Small intestine (tissue), 7 donors: ENCODE measurements at regions not wholly inside any gene's neighbourhood (a gene's known extent, or its start where the extent isn't known, plus 50 kb on each side); places are given as distances from the start of the nearest gene placed in this dataset.

Experiments
- DNase-seq, 2 donors: peaks; one replicate each; pipeline versions ENCODE4 v3.0.0 to v3.0.0-alpha.2; 2013
- FAIRE-seq: peaks from 2 replicates; lab custom pipeline; 2012; peaks lifted over from hg19 to GRCh38; lab: Jason Lieb, UNC
- H3K27ac ChIP-seq, 3 donors: one replicate each; pipeline ENCODE4 v1.5.1; 2013; ENCODE audit warnings: low read length in 2 of 3, mild to moderate bottlenecking in 2 of 3, control low read depth in 1 of 3, inconsistent platforms in 1 of 3, low read depth in 1 of 3, moderate library complexity in 1 of 3
- H3K27me3 ChIP-seq, 3 donors: one replicate each; pipeline ENCODE4 v1.6.1; 2013; ENCODE audit warnings: low read length in 3 of 3, inconsistent platforms in 1 of 3; ENCODE audit not compliant: control insufficient read depth in 3 of 3, insufficient read depth in 3 of 3
- H3K36me3 ChIP-seq, 3 donors: one replicate each; pipeline ENCODE4 v1.6.1; 2013; ENCODE audit warnings: low read length in 3 of 3, inconsistent platforms in 1 of 3, low read depth in 1 of 3, mild to moderate bottlenecking in 1 of 3, moderate library complexity in 1 of 3; ENCODE audit not compliant: control insufficient read depth in 3 of 3, insufficient read depth in 2 of 3
- H3K4me1 ChIP-seq, 3 donors: one replicate each; pipeline ENCODE4 v1.6.1; 2013; ENCODE audit warnings: low read length in 2 of 3, inconsistent platforms in 1 of 3, low read depth in 1 of 3, mild to moderate bottlenecking in 1 of 3, moderate library complexity in 1 of 3; ENCODE audit not compliant: control insufficient read depth in 3 of 3, insufficient read depth in 2 of 3
- H3K4me3 ChIP-seq, 3 donors: one replicate each; pipeline ENCODE4 v1.5.1; 2013; ENCODE audit warnings: low read length in 3 of 3, control low read depth in 1 of 3, inconsistent platforms in 1 of 3, low read depth in 1 of 3, mild to moderate bottlenecking in 1 of 3, moderate library complexity in 1 of 3
- H3K9me3 ChIP-seq, 2 donors: one replicate each; pipeline ENCODE4 v1.6.1; 2013; ENCODE audit warnings: low read depth in 1 of 2, low read length in 1 of 2; ENCODE audit not compliant: control insufficient read depth in 2 of 2, insufficient read depth in 1 of 2
- WGBS, 3 donors: extraction: QIAGEN DNeasy Blood & Tissue Kit; methylation state at CpG; one replicate each; pipeline ENCODE4 v1.1.7; 2013; 5-methylcytosine and 5-hydroxymethylcytosine counted together
- donor health status: healthy with polysubstance abuse.
- donor health status: control.
- donor health status: control.
- donor health status: Bipolar disorder and iron deficiency.
- donor health status: healthy.

DNA sequence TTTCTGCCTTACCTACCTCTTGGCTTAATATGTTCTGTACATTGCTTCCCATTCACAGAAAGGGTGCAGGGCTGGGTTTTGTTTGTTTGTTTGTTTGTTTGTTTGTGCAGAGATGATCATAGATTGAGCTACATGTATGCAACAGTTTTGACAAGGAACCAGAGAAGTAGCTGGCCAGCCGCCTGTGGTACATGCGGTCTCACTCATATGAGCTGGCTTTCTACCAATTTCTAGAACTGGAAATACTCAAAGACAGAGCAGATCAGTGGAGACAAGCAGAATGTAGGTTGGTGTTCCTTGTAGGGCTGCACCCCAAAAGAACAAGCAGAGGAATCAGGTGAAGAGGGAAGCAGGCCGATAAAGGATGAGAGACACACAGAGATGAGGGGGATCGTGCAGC is 502.7 kb downstream of the SOX2 start:
- Histone ChIP-seq H3K4me3 (no peak overlapping the region), H3K27ac (no peak overlapping the region), H3K27me3 (no peaks in the 10 kb centered on the region), H3K9me3 (no peaks in the 10 kb centered on the region), H3K4me1 (peaks cover 0 to 6% (median 0%) of the 10 kb centered on the region in 3 donors), H3K36me3 (no peaks in the 10 kb centered on the region)
- DNase-seq (no peak), FAIRE-seq (no peak)
- 76 to 90% (median 81%) methylated on average over 4 of the region's 4 CpGs for WGBS, 3 donors

DNA sequence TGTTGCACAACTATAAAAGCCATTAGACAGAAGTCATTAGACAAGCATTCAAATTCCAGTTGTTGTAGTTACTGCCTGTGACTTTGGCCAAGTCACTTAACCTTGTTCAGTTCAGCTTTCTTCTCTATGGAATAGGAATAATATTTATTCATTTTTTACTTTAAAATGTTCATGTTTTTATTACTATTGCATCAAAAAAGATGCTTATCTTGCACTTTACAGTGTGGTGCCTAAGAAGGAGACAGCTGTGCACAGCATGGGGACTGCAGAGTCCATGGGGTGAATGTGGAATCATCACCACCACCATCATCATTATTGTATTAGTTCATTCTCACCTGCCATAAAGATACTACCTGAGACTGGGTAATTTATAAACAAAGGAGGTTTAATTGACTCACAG is 504.2 kb downstream of the SOX2 start:
- no peaks in the 10 kb centered on the region for H3K36me3 ChIP-seq
- H3K27ac ChIP-seq = no peak overlapping the region
- H3K4me1 ChIP-seq = peaks cover 0 to 6% (median 0%) of the 10 kb centered on the region in 3 donors
- FAIRE-seq (no peak), DNase-seq (no peak)
- H3K4me3 ChIP-seq = no peak overlapping the region
- no peaks in the 10 kb centered on the region for H3K27me3 ChIP-seq
- H3K9me3 ChIP-seq = no peaks in the 10 kb centered on the region

DNA sequence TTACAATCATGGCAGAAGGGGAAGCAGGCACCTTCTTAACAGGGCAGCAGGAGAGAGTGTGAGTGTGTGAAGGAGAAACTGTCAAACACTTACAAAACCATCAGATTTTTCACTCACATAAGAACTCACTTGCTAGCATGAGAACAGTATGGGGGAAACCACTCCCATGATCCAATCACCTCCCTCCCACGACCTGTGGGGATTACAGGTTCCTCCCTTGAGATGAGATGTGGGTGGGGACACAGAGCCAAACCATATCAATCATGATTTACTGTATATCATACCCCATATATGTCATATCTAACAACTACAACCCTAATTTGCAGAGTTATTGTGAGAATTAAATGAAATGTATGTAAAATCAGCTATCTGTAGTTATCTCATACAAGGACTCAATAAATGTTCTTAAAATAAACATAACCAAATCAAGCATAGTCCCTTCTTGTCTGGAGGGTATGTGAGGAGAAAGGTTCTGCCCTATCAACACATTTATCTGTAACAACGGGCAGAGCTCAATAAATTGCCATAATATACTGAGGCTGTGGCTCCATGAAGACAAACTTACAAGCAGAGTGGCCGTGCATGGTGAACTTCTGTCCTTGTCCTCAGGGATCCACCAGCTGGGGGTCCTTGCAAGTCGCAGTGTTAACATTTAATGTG is 504.7 kb downstream of the SOX2 start:
- Histone ChIP-seq H3K4me3 (no peak overlapping the region), H3K9me3 (no peaks in the 10 kb centered on the region), H3K36me3 (no peaks in the 10 kb centered on the region), H3K27me3 (no peaks in the 10 kb centered on the region), H3K4me1 (peaks cover 0 to 6% (median 0%) of the 10 kb centered on the region in 3 donors), H3K27ac (no peak overlapping the region)
- 17 to 35% (median 33%) methylated on average over 4 of the region's 4 CpGs for WGBS, 3 donors
- FAIRE-seq (no peak), DNase-seq (no peak)

DNA sequence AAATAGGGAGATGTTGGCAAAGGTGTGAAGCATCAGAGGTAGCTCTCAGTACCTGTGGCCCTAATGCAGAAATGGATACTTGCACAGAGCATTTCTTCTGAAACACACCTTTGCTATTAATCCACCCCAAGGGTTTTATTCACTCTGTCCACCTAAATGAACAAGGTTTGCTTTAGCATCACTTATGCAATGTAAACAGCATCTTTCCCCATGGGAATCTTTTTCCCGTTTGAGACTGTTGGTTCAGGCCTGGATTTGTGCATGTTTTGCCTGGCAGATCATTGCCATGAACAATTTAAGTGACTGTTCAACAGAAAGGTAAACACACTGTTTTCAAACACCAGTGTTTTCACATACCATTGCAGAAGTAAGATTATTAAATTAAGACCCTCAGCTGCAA is 508.3 kb downstream of the SOX2 start:
- peaks cover 0 to 6% (median 0%) of the 10 kb centered on the region in 3 donors for H3K4me1 ChIP-seq
- no peak for FAIRE-seq
- no peaks in the 10 kb centered on the region for H3K36me3 ChIP-seq
- H3K27me3 ChIP-seq = no peaks in the 10 kb centered on the region
- H3K27ac ChIP-seq = no peak overlapping the region
- no peak overlapping the region for H3K4me3 ChIP-seq
- H3K9me3 ChIP-seq = no peaks in the 10 kb centered on the region
- no peak for DNase-seq
- WGBS, 3 donors = 17 to 36% (median 34%) methylated on average over 1 of the region's 1 CpG

DNA sequence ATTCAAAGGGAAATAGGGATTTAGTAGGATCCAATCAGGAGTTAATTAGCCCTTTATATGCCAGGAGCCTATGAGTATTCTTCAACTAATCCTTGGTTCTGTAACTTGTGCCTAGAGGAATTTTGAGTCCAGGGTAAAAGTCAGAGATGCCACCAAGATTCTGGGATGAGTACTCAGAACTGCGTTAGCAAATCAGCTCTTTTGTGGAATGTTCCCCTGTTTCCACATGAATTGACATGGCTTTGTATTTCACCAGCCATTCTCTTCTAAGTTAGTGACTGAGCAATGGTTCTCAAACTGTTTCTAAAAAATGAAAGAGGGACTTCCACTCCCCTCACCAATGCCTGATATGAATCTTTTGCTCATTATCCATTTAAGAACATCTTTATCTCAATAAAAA is 508.7 kb downstream of the SOX2 start:
- no peaks in the 10 kb centered on the region for H3K27me3 ChIP-seq
- H3K4me1 ChIP-seq = peaks cover 0 to 6% (median 0%) of the 10 kb centered on the region in 3 donors
- 79 to 96% (median 86%) methylated on average over 1 of the region's 1 CpG for WGBS, 3 donors
- H3K36me3 ChIP-seq = no peaks in the 10 kb centered on the region
- no peaks in the 10 kb centered on the region for H3K9me3 ChIP-seq
- no peak overlapping the region for H3K27ac ChIP-seq
- H3K4me3 ChIP-seq = no peak overlapping the region
- DNase-seq (no peak), FAIRE-seq (no peak)

DNA sequence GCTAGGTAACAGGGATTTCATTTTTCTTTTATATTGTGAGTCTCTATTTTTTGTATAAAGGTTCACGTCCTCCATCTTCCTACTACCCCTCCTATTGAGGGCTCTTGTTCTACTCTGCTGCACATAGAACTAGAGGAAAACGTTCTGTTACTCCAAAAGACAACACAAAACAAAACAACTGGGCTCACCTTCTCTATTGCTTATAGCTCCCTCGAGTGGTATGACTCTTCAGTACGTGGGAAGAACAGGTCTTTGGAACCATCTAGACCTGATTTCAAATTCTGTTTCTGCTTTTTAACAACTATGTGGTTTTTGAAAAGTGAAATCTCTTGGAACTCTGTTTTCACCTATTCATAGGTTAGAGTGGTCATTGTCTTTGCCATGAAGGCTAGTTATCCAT is 515.3 kb downstream of the SOX2 start:
- H3K9me3 ChIP-seq = no peaks in the 10 kb centered on the region
- WGBS, 3 donors = 50 to 59% (median 57%) methylated on average over 4 of the region's 4 CpGs
- H3K27me3 ChIP-seq = no peaks in the 10 kb centered on the region
- no peaks in the 10 kb centered on the region for H3K4me1 ChIP-seq
- no peak overlapping the region for H3K27ac ChIP-seq
- FAIRE-seq (no peak), DNase-seq (no peak)
- H3K4me3 ChIP-seq = no peak overlapping the region
- H3K36me3 ChIP-seq = no peaks in the 10 kb centered on the region

DNA sequence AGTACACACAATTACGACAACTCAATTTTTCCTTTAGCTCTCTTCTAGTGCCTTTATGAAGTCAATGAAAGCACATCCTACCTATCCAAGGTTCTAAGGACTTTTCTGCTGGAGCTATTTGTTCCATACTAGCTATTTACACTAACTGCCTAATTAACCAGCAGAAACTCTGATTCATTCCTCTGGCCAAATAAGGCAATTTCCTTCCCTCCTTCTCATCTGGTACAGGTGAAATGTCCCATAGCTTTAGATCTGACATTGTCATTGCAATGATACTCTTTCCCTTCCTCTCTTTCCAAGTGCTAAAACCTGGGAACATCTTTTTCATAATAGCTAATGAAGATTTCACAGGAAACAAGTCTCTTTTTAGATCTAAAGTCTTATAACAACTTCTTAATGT is 521.7 kb downstream of the SOX2 start:
- Histone ChIP-seq H3K27me3 (no peaks in the 10 kb centered on the region), H3K4me3 (no peak overlapping the region), H3K27ac (no peak overlapping the region), H3K36me3 (no peaks in the 10 kb centered on the region), H3K4me1 (no peaks in the 10 kb centered on the region), H3K9me3 (no peaks in the 10 kb centered on the region)
- WGBS, 3 donors = 89 to 96% (median 95%) methylated on average over 1 of the region's 1 CpG
- DNase-seq (no peak), FAIRE-seq (no peak)

DNA sequence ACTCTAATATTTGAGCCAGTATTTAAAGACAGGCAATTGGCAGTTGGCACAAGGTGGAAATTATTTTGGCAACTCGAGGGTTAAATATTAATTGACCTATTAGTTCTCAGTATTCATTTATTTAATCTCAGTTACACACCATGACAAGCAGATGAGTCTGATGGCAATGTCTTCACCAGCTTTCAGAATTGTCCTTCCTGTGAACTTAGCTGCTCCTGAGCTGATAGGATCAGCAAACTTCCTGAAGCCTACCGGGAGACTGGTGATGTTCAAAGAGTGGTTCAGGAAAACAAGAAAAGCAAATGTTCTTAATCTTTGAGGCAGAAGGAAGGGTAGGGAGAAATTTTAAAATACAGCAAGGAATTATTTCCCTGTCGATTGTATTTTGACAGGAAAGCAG is 522.2 kb downstream of the SOX2 start:
- 24 to 37% (median 29%) methylated on average over 3 of the region's 3 CpGs for WGBS, 3 donors
- H3K4me1 ChIP-seq = no peaks in the 10 kb centered on the region
- no peak for FAIRE-seq
- H3K4me3 ChIP-seq = no peak overlapping the region
- no peak for DNase-seq
- no peak overlapping the region for H3K27ac ChIP-seq
- H3K9me3 ChIP-seq = no peaks in the 10 kb centered on the region
- no peaks in the 10 kb centered on the region for H3K36me3 ChIP-seq
- H3K27me3 ChIP-seq = no peaks in the 10 kb centered on the region

DNA sequence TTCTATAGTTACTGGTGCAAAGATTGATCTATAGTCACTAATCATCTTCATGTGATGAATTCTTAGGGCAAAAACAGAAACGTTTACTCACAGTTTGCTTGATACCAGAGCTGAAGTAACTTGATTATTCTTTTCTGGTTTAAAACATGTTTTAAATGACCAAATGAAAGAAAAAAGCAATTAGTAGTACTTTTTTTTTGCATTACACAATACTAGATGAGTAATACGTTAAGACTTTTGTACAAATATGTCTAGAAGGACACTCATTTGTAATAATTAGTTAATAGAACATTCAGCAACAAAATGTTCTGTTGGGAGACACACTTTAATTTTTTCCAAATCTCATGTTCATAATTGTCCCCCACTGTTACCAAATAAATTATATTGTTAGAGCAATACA is 523.2 kb downstream of the SOX2 start:
- no peak overlapping the region for H3K27ac ChIP-seq
- H3K36me3 ChIP-seq = no peaks in the 10 kb centered on the region
- H3K4me1 ChIP-seq = no peaks in the 10 kb centered on the region
- DNase-seq = no peak
- no peak overlapping the region for H3K4me3 ChIP-seq
- 36 to 49% (median 37%) methylated on average over 2 of the region's 2 CpGs for WGBS, 3 donors
- FAIRE-seq = no peak
- no peaks in the 10 kb centered on the region for H3K27me3 ChIP-seq
- H3K9me3 ChIP-seq = no peaks in the 10 kb centered on the region
